ENCODE measurements at regions not wholly inside any gene's neighbourhood (a gene's known extent, or its start where the extent isn't known, plus 50 kb on each side); places are given as distances from the start of the nearest gene placed in this dataset.

GRCh38 chr2:194319222-194319992, 1337.6 kb upstream of the SLC39A10 start:
- TF ChIP-seq POLR2A (IDR thresholded peaks at IDR 0.05) (no peak), CTCF (IDR thresholded peaks at IDR 0.05) (no peak)
